Liver (tissue), 8 donors: ENCODE measurements at regions not wholly inside any gene's neighbourhood (a gene's known extent, or its start where the extent isn't known, plus 50 kb on each side); places are given as distances from the start of the nearest gene placed in this dataset.

Source experiments
- DNase-seq: peaks from one replicate; pipeline ENCODE4 v3.0.0-alpha.2; 2017; ENCODE audit warnings: low spot score
- H3K27ac ChIP-seq, 2 donors: one replicate each; pipeline ENCODE4 v1.7.0; 2013; ENCODE audit warnings: inconsistent platforms in 2 of 2, low read length in 2 of 2, control low read depth in 1 of 2, low read depth in 1 of 2, mild to moderate bottlenecking in 1 of 2
- H3K27me3 ChIP-seq, 4 donors: one replicate each; pipeline versions ENCODE4 v1.6.1 to v1.7.0; 2013; ENCODE audit warnings: low read length in 3 of 4, inconsistent platforms in 1 of 4, mild to moderate bottlenecking in 1 of 4, moderate library complexity in 1 of 4; ENCODE audit not compliant: control insufficient read depth in 4 of 4, insufficient read depth in 4 of 4
- H3K36me3 ChIP-seq, 4 donors: one replicate each; pipeline versions ENCODE4 v1.6.1 to v1.7.0; 2013; ENCODE audit warnings: low read length in 3 of 4, mild to moderate bottlenecking in 3 of 4, low read depth in 1 of 4, moderate library complexity in 1 of 4; ENCODE audit not compliant: control insufficient read depth in 4 of 4, insufficient read depth in 3 of 4
- H3K4me1 ChIP-seq, 4 donors: one replicate each; pipeline versions ENCODE4 v1.6.1 to v1.7.0; 2013; ENCODE audit warnings: low read length in 3 of 4, mild to moderate bottlenecking in 3 of 4, moderate library complexity in 1 of 4; ENCODE audit not compliant: control insufficient read depth in 4 of 4, insufficient read depth in 4 of 4
- H3K4me3 ChIP-seq, 3 donors: one replicate each; pipeline versions ENCODE4 v1.6.1 to v1.7.0; 2013; ENCODE audit warnings: low read length in 3 of 3, control low read depth in 1 of 3, low read depth in 1 of 3, mild to moderate bottlenecking in 1 of 3
- H3K9ac ChIP-seq, 2 donors: one replicate each; pipeline ENCODE4 v1.7.0; 2013; ENCODE audit warnings: low read length in 2 of 2, mild to moderate bottlenecking in 2 of 2, moderate library complexity in 2 of 2, control low read depth in 1 of 2, low read depth in 1 of 2
- H3K9me3 ChIP-seq, 4 donors: one replicate each; pipeline versions ENCODE4 v1.6.1 to v1.7.0; 2013; ENCODE audit warnings: low read length in 3 of 4; ENCODE audit not compliant: control insufficient read depth in 4 of 4
- EGR1 ChIP-seq, 2 donors: IDR thresholded peaks; 2 replicates each; pipeline ENCODE4 v1.6.1; 2016 to 2018; ENCODE audit warnings: antibody characterized with exemption in 2 of 2, low read depth in 2 of 2
- FOXA1 ChIP-seq: IDR thresholded peaks from 2 replicates; pipeline ENCODE4 v1.6.1; 2016; ENCODE audit warnings: antibody characterized with exemption
- FOXA2 ChIP-seq: IDR thresholded peaks from 2 replicates; pipeline ENCODE4 v1.6.1; 2016; ENCODE audit warnings: antibody characterized with exemption
- GABPA ChIP-seq, 2 donors: IDR thresholded peaks in 1 of 2; conservative IDR thresholded peaks in 1 of 2; 2 replicates each; pipeline ENCODE4 v1.6.1; 2016; ENCODE audit warnings: antibody characterized with exemption in 2 of 2, mild to moderate bottlenecking in 1 of 2, moderate library complexity in 1 of 2
- HNF4G ChIP-seq: IDR thresholded peaks from 2 replicates; pipeline ENCODE4 v1.6.1; 2016; ENCODE audit warnings: antibody characterized with exemption
- NR2F2 ChIP-seq: IDR thresholded peaks from 2 replicates; pipeline ENCODE4 v1.6.1; 2016; ENCODE audit warnings: antibody characterized with exemption
- RAD21 ChIP-seq, 2 donors: IDR thresholded peaks; 2 replicates each; pipeline ENCODE4 v1.6.1; 2016; ENCODE audit warnings: antibody characterized with exemption in 2 of 2, mild to moderate bottlenecking in 2 of 2
- RXRA ChIP-seq, 2 donors: IDR thresholded peaks; 2 replicates each; pipeline ENCODE4 v1.6.1; 2017 to 2018; ENCODE audit warnings: antibody characterized with exemption in 2 of 2, mild to moderate bottlenecking in 1 of 2
- SP1 ChIP-seq: IDR thresholded peaks from 2 replicates; pipeline ENCODE4 v1.6.1; 2018; ENCODE audit warnings: antibody characterized with exemption, mild to moderate bottlenecking
- TAF1 ChIP-seq: conservative IDR thresholded peaks from 2 replicates; pipeline ENCODE4 v1.6.1; 2016; ENCODE audit warnings: antibody characterized with exemption, mild to moderate bottlenecking
- YY1 ChIP-seq: IDR thresholded peaks from 2 replicates; pipeline ENCODE4 v1.6.1; 2016; ENCODE audit warnings: antibody characterized with exemption, mild to moderate bottlenecking
- WGBS: extraction: QIAGEN DNeasy Blood & Tissue Kit; methylation state at CpG from one replicate; pipeline ENCODE4 v1.1.7; 2013; 5-methylcytosine and 5-hydroxymethylcytosine counted together
- TF ChIP-seq, protein P1 (sequence below): IDR thresholded peaks from 2 replicates; pipeline ENCODE4 v1.6.1; 2016; ENCODE audit warnings: antibody characterized with exemption, mild to moderate bottlenecking
- TF ChIP-seq, protein P2 (sequence below): IDR thresholded peaks from 2 replicates; pipeline ENCODE4 v1.6.1; 2016; ENCODE audit warnings: antibody characterized with exemption
- TF ChIP-seq, protein P3 (sequence below): fragments of 150-350 bp; IDR thresholded peaks from 2 replicates; pipeline ENCODE4 v1.5.1; 2017; ENCODE audit warnings: improper control_type of control experiment, low read depth, low read length; ENCODE audit not compliant: missing input control
- donor health status: healthy.
- donor health status: healthy.
- donor health status: healthy.
- donor health status: healthy.
- donor health status: healthy.

DNA sequence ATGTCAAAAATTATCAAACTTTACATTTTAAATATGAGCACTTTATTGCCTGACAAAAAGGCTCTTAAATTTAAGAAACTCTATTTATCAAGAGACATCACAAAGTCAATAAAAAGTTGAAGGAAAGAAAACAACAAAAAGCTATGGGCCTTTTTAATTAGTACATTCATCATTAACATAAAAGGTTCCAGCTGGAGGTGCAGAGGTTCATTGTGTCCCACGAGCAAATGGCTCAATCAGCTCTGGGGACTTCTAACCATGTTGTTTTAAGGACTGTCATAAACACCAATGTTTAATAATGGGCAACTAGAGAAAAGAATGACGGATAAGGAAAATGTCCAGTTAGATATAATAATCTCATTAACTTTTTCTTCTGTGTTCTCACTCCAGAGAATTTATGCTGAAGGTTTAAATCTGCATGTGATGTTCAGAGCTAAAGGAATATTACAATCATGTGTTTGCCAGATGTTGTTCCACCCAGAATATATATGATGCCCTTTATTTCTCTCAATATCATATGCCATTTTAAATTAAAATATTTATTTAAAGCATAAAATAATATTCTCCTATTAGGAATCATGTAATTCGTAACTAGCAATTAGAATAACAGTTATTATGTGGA lies 840.3 kb upstream of the ADGRL3 start:
- no peak overlapping the region for H3K9ac ChIP-seq
- no peaks in the 10 kb centered on the region for H3K4me1 ChIP-seq
- no peaks in the 10 kb centered on the region for H3K27me3 ChIP-seq
- H3K4me3 ChIP-seq, result no peak overlapping the region
- TF ChIP-seq RXRA (IDR thresholded peaks at IDR 0.05) (no peak), YY1 (no peak), NR2F2 (no peak), SP1 (no peak), EGR1 (IDR thresholded peaks at IDR 0.05; ENCODE audit: low read depth in 2 of 2) (no peak), RAD21 (IDR thresholded peaks at IDR 0.05) (no peak), GABPA (IDR thresholded peaks at IDR 0.05 in 1 of 2, conservative IDR thresholded peaks at IDR 0.05 in 1 of 2) (no peak), TAF1 (no peak), FOXA1 (no peak), HNF4G (no peak)
- TF ChIP-seq, protein P1, sequence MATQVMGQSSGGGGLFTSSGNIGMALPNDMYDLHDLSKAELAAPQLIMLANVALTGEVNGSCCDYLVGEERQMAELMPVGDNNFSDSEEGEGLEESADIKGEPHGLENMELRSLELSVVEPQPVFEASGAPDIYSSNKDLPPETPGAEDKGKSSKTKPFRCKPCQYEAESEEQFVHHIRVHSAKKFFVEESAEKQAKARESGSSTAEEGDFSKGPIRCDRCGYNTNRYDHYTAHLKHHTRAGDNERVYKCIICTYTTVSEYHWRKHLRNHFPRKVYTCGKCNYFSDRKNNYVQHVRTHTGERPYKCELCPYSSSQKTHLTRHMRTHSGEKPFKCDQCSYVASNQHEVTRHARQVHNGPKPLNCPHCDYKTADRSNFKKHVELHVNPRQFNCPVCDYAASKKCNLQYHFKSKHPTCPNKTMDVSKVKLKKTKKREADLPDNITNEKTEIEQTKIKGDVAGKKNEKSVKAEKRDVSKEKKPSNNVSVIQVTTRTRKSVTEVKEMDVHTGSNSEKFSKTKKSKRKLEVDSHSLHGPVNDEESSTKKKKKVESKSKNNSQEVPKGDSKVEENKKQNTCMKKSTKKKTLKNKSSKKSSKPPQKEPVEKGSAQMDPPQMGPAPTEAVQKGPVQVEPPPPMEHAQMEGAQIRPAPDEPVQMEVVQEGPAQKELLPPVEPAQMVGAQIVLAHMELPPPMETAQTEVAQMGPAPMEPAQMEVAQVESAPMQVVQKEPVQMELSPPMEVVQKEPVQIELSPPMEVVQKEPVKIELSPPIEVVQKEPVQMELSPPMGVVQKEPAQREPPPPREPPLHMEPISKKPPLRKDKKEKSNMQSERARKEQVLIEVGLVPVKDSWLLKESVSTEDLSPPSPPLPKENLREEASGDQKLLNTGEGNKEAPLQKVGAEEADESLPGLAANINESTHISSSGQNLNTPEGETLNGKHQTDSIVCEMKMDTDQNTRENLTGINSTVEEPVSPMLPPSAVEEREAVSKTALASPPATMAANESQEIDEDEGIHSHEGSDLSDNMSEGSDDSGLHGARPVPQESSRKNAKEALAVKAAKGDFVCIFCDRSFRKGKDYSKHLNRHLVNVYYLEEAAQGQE, result no peak
- TF ChIP-seq, protein P2, sequence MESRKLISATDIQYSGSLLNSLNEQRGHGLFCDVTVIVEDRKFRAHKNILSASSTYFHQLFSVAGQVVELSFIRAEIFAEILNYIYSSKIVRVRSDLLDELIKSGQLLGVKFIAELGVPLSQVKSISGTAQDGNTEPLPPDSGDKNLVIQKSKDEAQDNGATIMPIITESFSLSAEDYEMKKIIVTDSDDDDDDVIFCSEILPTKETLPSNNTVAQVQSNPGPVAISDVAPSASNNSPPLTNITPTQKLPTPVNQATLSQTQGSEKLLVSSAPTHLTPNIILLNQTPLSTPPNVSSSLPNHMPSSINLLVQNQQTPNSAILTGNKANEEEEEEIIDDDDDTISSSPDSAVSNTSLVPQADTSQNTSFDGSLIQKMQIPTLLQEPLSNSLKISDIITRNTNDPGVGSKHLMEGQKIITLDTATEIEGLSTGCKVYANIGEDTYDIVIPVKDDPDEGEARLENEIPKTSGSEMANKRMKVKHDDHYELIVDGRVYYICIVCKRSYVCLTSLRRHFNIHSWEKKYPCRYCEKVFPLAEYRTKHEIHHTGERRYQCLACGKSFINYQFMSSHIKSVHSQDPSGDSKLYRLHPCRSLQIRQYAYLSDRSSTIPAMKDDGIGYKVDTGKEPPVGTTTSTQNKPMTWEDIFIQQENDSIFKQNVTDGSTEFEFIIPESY, result no peak
- TF ChIP-seq, protein P3, sequence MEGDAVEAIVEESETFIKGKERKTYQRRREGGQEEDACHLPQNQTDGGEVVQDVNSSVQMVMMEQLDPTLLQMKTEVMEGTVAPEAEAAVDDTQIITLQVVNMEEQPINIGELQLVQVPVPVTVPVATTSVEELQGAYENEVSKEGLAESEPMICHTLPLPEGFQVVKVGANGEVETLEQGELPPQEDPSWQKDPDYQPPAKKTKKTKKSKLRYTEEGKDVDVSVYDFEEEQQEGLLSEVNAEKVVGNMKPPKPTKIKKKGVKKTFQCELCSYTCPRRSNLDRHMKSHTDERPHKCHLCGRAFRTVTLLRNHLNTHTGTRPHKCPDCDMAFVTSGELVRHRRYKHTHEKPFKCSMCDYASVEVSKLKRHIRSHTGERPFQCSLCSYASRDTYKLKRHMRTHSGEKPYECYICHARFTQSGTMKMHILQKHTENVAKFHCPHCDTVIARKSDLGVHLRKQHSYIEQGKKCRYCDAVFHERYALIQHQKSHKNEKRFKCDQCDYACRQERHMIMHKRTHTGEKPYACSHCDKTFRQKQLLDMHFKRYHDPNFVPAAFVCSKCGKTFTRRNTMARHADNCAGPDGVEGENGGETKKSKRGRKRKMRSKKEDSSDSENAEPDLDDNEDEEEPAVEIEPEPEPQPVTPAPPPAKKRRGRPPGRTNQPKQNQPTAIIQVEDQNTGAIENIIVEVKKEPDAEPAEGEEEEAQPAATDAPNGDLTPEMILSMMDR, result no peak
- H3K36me3 ChIP-seq, result no peaks in the 10 kb centered on the region
- WGBS, result 53% methylated on average over 3 of the region's 3 CpGs
- no peaks in the 10 kb centered on the region for H3K9me3 ChIP-seq
- DNase-seq, result no peak
- no peak overlapping the region for H3K27ac ChIP-seq

DNA sequence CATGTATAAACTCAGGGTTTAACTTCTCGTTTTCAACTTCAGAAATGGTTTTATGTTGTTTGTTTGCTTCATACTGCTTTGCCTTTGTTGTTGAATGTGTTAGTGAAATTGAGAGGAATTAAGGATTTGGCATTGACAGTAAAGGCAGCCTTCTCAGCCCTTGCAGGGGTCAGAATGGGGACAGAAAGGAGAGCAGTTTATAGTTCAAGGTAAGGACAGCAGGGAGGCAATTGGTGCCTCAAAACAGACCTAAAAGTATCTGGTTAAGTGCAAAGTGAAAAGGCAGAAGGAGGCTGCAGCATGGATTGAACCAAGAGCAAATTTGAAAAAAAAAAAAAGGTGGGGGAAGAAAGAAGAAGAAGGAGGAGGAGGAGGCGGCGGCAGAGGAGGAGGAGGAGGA lies 835.0 kb upstream of the ADGRL3 start:
- H3K27ac ChIP-seq, result no peak overlapping the region
- TF ChIP-seq FOXA2, result no peak
- no peak for TF ChIP-seq RXRA (IDR thresholded peaks at IDR 0.05)
- no peak overlapping the region for H3K4me3 ChIP-seq

More for the DNA sequence above, 835.0 kb upstream of the ADGRL3 start:
- 61% methylated on average over 3 of the region's 3 CpGs for WGBS
- no peak overlapping the region for H3K9ac ChIP-seq
- DNase-seq, result no peak
- H3K9me3 ChIP-seq, result no peaks in the 10 kb centered on the region
- H3K27me3 ChIP-seq, result peaks cover 0 to 3% (median under 1%) of the 10 kb centered on the region in 4 donors
- no peaks in the 10 kb centered on the region for H3K4me1 ChIP-seq
- H3K36me3 ChIP-seq, result no peaks in the 10 kb centered on the region
